Vagina (tissue), 2 donors: ENCODE measurements at regions not wholly inside any gene's neighbourhood (a gene's known extent, or its start where the extent isn't known, plus 50 kb on each side); places are given as distances from the start of the nearest gene placed in this dataset.

Source experiments
- POLR2A ChIP-seq, 2 donors: fragments of 450-650 bp; IDR thresholded peaks; one replicate each; pipeline ENCODE4 v1.6.1; 2017; ENCODE audit warnings: antibody characterized with exemption in 2 of 2, mild to moderate bottlenecking in 2 of 2, moderate library complexity in 2 of 2
- TF ChIP-seq, protein P1 (sequence below), 3 experiments: fragments of 450-650 bp in 2 of 3; fragments of 200-600 bp in 1 of 3; sonication (generic) in 1 of 3; IDR thresholded peaks; one replicate each; pipeline ENCODE4 v1.5.1; 2017 to 2019; ENCODE audit warnings: antibody characterized with exemption in 3 of 3, mild to moderate bottlenecking in 2 of 3, moderate library complexity in 2 of 3

DNA sequence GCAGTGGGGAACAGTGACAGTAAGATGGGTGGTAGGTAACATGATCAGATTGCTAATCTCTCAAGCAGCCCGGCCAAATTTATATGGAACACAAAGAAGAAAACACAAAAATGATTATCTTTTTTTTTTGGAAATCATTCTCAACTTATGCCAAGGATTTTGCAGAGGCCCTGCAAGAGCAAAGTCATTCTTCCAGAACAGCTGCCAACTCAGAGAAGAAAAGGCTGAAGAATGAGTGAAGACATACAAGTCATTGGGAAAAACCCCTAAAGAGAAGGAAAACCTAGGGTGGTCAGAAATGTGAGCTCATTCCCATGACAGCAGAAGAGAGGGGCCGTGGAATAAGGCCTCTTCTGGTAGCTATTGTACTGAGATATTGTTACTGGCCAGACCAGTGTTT lies 246.7 kb downstream of the SHOX2 start:
- TF ChIP-seq POLR2A (IDR thresholded peaks at IDR 0.05), result no peak
- TF ChIP-seq, protein P1, sequence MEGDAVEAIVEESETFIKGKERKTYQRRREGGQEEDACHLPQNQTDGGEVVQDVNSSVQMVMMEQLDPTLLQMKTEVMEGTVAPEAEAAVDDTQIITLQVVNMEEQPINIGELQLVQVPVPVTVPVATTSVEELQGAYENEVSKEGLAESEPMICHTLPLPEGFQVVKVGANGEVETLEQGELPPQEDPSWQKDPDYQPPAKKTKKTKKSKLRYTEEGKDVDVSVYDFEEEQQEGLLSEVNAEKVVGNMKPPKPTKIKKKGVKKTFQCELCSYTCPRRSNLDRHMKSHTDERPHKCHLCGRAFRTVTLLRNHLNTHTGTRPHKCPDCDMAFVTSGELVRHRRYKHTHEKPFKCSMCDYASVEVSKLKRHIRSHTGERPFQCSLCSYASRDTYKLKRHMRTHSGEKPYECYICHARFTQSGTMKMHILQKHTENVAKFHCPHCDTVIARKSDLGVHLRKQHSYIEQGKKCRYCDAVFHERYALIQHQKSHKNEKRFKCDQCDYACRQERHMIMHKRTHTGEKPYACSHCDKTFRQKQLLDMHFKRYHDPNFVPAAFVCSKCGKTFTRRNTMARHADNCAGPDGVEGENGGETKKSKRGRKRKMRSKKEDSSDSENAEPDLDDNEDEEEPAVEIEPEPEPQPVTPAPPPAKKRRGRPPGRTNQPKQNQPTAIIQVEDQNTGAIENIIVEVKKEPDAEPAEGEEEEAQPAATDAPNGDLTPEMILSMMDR (IDR thresholded peaks at IDR 0.05), result no peak
